ENCODE measurements at regions not wholly inside any gene's neighbourhood (a gene's known extent, or its start where the extent isn't known, plus 50 kb on each side); places are given as distances from the start of the nearest gene placed in this dataset.
"Not testable (repeated sequence)": the region's sequence is repeated elsewhere in the genome, so short reads cannot be mapped to it uniquely, and the experiment has no call there.

- no peak for ATAC-seq (ENCODE audit: low FRiP score)
- no peak for TF ChIP-seq CTCF (IDR thresholded peaks at IDR 0.05)
- no peak for DNase-seq (ENCODE audit: low spot score)
These were observed 451.7 kb downstream of the EFNB2 start for GRCh38 chr13:106083620-106084350.

GRCh38 chr13:106081221-106081620 lies 454.2 kb downstream of the EFNB2 start:
- ATAC-seq (ENCODE audit: low FRiP score); DNase-seq (ENCODE audit: low spot score): not testable (repeated sequence)

GRCh38 chr13:106078191-106078590 lies 457.3 kb downstream of the EFNB2 start:
- no peak for DNase-seq (ENCODE audit: low spot score)
- ATAC-seq (ENCODE audit: low FRiP score) = no peak
- TF ChIP-seq CTCF (IDR thresholded peaks at IDR 0.05) = no peak

- no peak for DNase-seq (ENCODE audit: low spot score)
- TF ChIP-seq CTCF (IDR thresholded peaks at IDR 0.05) = no peak
- no peak for ATAC-seq (ENCODE audit: low FRiP score)
These were observed 458.4 kb downstream of the EFNB2 start for GRCh38 chr13:106077017-106077416.

- no peak for ATAC-seq (ENCODE audit: low FRiP score)
- TF ChIP-seq CTCF (IDR thresholded peaks at IDR 0.05) = no peak
- DNase-seq (ENCODE audit: low spot score) = no peak
These were observed 463.4 kb downstream of the EFNB2 start for GRCh38 chr13:106072014-106072413.

GRCh38 chr13:106063591-106064313 lies 471.7 kb downstream of the EFNB2 start:
- DNase-seq (ENCODE audit: low spot score) (no peak), ATAC-seq (ENCODE audit: low FRiP score) (no peak)
- TF ChIP-seq CTCF (IDR thresholded peaks at IDR 0.05) = no peak

- ATAC-seq (ENCODE audit: low FRiP score) = no peak
- TF ChIP-seq CTCF (IDR thresholded peaks at IDR 0.05) = no peak
- no peak for DNase-seq (ENCODE audit: low spot score)
These were observed 473.7 kb downstream of the EFNB2 start for GRCh38 chr13:106061781-106062180.

Data from omental fat pad (tissue), 3 donors.